ENCODE measurements at regions not wholly inside any gene's neighbourhood (a gene's known extent, or its start where the extent isn't known, plus 50 kb on each side); places are given as distances from the start of the nearest gene placed in this dataset.

DNA sequence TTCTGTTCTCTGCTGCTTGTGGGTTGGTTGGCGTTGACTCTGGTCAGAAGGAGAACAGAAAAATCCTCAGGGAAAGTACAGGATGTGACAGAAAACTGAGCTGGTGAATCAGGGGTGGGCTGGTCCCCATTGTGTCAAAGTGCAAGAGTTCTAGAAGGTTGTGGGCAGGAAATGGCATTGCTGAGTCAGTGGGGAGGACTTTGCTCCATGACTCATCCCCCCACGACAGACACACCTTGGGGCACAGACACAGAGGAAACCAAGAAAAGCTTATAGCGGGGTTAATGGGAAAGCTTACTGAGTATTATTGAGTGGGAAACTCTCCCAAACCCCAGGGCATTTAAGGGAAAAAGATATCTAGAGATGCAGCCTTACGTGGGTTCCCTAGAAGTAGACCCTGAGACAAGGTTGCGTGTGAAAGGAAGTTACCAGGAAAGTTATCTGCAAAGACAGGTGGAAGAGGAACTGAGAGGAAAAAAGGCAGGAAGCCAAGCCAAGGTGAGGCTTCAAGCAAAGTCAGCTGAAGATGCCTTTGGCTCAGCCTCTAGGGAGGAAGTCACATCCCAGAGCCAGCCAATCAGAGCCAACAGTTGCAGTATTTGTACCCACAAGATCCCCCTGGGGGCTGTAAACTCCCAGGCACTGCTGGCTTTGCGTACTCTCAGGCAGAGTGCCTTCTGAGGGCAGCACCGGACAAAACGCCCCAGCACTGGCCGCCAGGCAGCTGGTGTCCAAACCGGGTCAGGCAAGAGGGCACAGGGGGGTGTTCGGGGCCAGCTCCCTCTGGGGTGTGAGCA is 86.4 kb downstream of the FOXL1 start:
- DNase-seq = peak; percentile 18

DNA sequence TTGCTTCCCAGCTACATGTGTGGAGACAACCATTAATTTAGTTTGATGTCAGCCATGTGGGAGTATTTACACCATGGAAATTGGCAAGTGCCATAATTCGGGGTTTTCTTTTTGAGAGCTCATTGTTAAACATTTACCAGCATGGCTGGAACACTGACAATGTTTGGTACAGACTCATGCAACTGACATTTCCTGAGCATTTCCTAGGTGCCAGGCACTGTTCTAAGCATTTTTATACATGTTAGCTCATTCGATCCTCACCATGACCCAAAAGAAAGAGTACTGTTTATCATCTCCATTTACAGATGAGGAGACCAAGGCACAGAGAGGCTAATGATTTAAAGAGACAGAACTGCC is 86.9 kb downstream of the FOXL1 start:
- no peak for DNase-seq

DNA sequence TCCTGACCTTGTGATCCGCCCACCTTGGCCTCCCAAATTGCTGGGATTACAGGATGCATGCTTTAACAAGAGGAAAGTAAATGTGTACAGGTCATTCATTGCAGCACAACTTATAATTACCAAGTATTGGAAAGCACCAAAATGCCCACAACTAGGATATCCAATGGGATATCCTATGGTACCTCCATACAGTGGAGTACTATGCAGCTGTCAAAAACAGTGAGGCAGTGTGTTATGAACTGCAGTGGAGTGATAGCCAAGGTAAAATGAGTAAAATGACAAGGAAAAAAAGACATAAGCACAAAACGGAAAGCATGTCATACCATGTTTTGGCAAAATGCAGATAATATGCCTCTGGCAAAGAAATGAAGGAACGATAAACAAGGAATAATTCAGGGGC is 87.6 kb downstream of the FOXL1 start:
- DNase-seq = no peak

DNA sequence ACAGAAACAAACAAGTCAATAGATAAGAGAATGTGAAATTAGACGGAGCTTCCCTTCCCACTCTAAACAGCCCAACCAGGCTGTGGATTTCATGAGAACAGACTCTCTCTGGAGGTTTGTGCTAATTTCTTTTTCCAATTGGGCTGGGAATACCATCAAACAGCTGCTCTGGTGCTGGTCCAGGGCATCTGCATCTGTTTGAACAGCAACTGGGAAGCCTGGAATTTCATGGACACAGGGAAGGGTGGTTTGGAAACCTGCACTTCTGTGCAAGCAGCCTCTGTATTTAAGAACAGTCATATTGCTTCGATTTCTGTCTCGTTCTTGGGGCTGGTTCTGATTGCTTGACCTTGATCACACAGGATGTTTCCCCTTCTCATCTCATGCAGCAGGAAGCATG is 88.7 kb downstream of the FOXL1 start:
- no peak for DNase-seq

DNA sequence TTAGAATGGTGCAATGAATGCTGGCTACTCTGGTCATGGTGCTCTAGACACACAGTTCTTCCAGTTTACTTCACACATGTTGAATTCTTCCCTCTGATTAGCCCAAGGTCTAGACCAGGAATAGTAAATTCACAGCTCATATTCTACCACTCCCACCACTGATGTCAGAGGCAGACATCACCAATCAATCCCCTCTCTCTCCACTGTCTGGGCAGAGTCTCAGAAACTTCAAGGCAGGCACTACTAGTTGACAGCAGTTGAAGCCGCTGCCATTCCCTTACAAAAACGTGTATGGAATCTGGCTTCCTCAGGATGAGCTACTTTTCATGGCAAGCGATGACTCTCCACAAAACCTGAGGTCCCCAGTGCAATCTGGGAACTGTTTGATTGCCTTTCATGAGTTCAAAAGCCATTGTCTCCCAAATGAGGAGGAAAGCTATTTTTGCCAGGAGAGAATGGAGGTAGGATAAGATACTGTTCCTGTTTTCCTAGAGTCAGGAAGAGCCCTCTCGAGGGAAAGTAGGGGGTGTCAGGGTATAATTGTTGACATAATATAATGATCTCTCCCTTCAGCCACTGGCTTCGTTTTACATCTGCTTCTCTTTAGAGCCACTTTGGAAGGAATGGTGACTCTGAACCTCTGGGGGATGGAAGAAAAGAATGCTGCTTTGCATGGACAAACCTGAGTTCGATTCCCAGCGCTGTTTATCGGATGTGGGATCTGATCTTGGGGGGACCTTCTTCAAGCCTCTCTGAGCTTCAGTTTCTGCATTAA is 90.0 kb downstream of the FOXL1 start:
- DNase-seq = no peak

DNA sequence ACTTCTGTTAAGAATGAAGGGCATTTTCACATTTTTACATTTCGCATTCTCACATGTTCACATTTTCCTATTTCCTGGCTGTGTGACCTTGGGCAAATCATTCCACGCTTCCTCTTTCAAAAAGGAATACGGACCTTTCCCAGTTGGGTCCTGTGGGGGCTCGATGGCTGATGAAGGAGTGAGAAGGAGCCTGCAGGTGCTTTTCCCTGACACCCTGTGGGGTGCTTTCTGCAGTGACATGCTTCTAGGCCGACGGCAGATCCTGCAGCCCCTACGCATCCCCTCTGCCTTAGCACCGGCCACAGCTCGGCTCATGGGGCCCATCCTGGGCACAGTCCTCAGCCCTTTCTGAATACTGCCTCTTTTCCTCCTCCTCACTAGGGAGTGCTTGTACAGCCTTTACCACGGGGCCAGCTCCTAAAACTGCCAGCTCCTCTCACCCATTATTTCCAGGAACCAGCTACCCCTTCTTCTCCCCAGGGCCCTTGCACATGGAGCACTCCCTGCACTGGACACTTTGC is 91.0 kb downstream of the FOXL1 start:
- no peak for DNase-seq

DNA sequence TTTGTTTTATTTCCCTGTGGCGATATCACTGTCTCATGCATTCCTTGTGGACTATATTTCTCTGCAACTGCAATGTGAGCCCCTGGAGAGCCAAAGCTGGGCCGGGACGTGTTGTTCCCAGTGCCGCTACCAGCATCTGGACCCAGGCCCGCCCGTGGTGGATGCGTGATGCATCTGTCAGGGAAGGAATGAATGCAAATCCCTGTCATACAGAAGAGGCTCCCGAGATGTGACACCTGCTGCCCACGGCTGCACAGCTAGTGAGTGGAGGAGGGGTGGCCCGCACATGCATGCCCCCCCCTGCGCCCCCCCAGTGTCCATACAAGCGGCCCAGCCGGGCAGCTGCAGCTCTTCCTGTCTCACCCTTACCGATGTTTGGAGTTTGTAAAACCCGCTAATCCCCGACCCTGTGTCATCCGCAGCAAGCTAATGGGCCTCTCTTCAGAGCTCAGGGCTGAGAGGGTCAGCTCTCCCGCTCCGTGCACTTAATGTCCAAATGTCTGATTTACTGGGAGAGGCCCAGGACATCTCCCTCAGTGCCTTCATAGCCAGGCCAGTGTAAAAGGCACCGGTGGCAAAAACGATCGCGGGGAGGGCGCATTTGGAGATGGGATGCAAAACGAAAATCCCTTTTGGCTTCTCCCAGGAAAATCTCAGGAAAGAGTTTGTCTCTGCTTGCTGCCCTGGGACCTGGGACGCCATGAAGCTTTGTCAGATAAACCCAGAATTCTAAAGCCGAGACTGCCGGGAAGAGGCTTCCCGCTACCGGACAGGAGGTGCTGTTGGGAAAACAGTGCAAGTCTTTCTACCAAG is 91.8 kb downstream of the FOXL1 start:
- no peak for DNase-seq

DNA sequence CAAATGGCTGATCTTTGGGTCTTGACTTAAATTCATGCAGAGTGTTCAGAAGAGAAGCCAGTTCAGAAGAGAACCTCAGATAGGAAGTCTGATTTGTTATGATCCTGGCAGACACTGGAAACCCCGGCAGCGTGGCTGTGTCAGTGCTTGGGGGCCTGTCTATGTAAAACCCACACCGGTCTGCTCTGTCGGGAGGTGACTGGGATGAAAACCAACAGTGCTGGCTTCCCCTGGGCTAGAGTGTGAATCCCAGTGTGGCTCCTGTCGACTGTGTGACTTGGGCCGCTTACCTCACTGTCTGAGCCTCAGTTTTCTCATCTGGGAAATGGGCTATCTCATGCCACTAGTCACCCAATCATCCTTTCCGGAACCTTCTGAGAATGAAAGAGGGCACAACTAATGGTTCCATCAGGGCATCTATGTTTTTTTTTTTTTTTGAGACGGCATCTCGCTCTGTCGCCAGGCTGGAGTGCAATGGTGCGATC is 92.4 kb downstream of the FOXL1 start:
- no peak for DNase-seq

DNA sequence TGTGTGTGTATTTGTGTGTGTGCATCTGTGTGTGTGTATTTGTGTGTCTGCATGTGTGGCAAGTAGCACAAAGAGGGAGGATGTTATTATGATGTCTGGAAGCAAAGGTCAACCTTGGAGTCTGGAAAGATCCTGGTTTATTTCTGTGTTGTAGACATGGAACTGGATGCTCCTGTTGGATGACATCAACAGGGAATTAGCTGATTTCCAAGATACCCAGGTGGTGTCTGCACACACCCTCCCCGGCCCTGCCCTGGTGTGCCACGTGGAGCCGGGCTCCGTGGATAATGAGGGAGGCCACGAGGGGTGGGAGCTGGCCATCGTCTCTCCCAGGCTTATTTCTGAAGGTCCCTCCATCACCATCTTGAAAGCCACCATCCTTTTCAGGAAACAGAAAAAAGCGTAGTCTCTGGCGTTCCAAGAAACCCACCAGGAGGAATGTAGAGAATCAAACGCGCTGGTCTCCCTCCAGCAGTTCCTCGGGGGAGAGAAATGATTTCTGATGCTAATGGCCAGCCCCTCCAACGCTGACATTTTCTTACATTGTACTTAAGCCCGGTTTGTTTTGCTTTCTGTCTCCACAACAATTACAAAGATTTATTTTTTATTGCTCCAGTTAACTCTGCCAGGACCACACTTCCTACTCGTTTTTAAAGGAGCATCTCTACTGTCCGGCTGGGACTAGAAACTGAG is 93.3 kb downstream of the FOXL1 start:
- DNase-seq = no peak

DNA sequence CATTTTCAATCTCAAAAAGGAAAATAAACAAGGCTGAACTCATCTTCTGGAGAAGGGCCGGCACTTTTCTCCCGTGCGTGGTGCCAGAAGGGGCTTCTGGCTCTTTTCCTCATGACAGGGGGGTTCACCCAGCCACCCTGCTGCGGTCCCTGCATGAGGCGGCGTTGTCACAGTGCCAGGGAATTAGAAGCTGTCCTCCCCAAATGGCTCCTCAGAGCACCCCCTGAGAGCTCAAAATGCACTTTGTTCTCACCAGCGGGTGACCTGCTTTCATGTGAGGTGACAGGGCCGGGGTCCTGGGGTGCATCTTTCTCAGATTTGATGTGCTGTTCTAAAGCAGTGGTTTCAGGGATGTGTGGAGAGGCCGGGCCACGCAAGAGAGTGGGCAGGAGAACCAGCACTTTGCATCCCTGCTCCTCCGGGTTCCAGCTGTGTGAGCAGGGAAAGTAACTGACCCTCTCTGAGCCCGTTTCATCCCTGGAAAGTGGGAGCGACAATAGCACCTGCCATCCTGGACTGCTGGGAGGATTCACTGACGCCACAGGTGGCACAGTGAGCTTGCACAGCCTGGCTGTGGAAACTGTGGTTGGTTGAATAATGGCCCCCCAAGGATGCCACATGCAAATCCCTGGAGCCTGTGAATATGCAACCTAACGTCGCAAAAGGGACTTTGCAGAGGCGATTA is 94.0 kb downstream of the FOXL1 start:
- DNase-seq = no peak

DNA sequence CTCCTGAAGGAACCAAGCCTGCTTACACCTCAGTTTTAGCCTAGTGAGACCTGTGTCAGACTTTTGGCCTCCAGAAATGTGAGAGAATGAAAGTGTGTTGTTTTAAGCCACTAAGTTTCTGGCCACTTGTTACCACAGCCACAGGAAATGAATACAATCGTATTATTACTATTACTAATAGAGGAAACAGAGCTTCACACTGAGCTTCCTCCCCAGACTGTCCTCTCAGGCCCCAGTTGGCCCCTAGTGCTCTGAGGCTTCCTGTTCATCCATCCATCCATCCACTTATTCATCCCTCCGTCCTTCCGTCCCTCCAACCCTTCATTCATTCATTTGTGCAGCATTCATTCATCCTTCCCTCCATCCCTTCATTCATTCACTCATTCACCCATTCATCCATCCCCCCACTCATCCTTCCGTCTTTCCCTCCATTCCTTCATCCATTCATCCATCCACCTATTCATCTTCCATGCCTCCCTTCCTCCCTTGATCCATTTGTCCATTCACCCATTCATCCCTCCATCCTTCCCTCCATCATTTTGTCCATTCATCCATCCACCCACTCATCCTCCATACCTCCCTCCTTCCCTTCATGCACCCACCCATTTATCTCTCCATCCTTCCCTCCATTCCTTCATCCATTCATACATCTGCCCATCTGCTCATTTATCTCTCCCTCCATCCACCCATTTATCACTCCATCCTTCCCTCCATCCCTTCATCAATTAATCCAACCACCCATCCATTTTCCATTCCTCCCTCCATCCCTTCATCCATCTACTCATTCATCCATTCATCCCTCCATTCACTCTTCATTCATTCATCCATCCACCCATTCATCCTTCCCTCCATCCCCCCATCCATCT is 95.0 kb downstream of the FOXL1 start:
- no peak for DNase-seq

DNA sequence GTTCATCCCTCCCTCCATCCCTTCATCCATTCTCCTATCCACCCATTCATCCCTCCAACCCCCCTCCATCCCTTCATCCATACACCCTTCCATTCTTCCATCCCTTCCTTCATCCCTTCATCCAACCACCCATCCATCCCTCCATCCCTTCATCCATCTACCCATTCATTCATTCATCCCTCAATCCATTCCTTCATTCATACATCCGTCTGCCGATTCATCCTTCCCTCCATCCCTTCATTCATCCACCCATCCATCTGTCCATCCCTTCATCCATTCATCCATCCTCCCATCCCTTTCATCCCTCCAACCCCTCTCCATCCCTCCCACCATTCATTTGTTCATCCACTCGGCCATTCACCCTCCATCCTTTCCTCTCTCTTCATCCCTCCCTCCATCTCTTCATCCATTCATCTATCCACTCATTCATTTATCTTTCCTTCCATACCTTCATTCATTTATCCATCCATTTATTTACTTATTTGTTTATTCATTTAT is 95.7 kb downstream of the FOXL1 start:
- no peak for DNase-seq

DNA sequence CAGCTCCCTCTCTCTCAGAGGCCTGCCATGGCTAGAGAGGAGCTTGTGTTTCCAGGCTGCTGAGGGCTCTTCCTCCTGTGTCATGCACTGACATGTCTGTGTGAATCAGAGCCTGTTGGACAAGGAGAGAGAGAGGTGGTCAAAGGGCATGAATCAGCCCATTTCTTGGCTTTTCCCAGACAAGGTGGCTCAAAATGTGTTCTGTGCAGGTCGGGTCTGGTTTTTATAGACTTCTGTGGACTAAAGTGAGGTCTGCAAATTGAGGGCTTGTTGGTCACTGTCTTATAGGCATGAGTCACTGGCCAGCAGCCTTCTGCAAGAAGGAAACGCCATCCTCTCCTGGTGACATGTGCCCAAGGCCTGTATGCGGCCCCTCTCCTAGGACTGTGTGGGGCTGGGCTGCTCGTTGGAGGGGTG is 97.9 kb downstream of the FOXL1 start:
- DNase-seq = no peak

DNA sequence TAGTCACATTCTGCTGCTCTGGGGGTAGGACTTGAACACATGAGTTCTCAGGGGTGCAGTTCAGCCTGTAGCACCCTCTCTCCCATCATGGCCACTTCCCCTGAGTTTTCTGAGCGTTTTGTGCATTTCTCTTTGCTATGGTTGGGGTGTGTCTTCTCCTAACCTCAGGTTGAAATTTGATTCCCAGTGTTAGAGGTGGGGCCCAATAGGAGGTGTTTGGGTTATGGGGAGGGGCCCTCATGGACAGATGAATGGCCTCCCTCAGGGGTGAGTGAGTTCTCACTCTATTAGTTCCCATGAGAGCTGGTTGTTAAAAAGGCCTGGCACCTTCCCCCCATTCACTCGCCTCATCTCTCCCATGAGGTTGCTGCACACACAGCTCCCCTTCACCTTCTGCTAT is 101.1 kb downstream of the FOXL1 start:
- DNase-seq = no peak

DNA sequence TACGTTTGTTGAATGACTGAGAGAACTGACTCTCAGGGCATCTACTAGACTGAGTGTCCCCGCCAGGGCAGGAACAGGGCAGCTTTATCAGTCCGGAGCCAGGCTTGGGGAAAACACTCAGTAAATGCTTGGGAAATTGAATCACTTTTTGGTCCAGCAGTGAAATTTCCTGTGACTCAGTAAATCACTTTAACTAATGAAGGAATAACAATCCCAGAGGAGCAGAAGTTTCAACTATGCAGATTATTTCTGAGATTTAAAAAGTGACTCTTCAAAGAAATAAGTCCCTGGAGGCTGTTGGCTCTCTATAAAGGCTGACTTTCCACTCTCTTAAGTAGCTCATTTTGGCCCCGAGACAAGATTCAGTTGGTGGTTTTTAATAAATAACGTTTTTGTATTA is 101.8 kb downstream of the FOXL1 start:
- no peak for DNase-seq

DNA sequence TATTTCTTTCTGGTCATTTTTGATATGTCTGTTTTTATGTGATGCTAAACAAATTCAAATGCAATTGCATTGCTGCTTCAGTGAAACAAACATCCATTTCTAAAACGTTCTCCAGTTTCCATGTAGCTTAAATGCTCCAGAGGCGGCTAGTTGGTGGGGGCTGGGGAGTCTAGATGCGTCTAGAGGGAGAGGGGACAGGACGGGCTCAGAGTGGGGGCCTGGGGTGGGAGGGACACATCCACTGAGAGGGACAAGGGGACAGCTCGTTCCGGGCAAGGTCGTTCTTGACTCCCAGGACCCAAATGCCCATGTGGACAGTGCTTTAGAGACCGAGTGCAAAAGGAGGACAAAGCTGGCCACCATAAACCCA is 102.3 kb downstream of the FOXL1 start:
- DNase-seq = no peak

DNA sequence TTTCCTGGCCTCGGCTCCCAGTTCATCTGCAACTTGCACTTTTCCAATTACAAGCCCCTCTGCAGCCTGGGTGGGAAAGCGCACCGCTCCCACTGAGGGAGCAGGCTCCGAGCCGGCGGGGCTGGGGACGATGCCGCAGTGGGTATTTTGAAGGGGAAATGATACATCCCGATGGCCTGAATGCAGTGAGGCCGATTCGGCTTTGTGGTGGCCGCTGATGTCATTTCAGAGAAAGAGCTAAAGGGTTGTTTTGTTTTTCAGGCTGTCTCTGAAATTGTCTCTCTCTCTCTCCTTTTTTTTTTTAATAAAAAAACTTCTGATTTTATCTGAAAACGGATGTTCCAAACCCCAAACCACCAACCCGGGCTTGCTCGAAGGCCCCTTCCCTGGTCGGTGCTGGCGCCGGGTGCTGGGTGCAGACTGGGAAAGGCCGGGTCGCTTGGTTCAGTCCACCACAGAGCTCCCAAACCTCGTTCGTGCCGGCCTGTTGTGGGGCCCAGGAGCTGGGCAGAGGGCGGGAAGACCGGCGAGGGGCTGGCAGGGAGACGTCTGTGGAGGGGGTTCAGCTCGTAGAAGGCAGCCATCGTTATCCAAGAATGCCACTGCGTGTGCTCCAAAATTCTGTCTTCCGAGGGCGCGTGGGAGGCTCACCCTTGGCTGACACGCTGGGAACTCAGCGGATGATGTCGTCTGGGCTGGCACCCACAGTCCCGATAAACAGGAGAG is 102.8 kb downstream of the FOXL1 start:
- no peak for DNase-seq

DNA sequence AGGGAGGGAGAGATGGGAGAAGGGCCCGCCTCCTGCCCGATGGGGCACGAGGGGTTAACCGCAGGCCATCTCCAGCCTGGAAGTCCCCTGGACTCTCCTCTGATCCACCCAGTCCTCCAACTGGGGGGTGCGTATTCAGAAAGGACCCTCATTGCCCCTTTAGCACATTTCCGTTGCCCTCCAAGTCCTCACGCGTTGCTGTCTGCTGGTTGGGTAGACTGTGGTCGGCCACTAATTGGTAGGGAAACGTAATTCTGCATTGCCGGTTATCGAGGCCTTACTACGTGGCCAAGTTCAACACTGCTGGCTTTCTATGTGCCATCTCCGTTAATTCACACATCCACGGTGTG is 103.4 kb downstream of the FOXL1 start:
- no peak for DNase-seq

DNA sequence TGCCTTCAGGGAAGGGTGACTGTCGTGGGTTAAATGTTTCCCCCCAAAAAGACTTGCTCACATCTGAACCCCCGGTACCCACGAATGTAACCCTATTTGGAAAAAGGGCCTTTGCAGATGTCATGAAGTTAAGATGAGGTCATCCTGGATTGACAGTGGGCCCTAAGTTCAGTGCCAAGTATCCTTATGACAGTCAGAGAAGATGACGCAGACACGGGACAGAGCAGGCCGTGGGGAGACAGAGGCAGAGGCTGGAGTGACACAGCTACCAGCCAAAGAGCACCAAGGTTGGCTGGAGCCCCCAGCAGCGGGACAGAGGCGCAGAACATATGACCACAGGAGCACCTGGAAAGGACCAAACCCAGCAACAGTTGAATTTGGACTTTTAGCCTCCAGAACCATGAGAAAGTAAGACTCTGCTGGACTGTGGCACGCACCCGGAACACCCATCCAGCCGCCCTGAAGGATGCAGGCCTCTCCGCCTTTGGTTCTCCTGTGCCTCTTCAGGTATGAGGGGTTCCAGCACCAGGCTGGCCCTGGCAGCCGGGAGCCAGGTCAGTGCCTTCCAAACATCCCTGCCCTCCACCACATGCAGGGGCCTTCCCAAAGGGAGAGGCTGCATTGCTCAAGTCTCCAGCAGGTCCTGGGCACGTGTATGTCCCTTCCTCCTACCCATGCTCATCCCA is 104.0 kb downstream of the FOXL1 start:
- no peak for DNase-seq
